ENCODE measurements at regions not wholly inside any gene's neighbourhood (a gene's known extent, or its start where the extent isn't known, plus 50 kb on each side); places are given as distances from the start of the nearest gene placed in this dataset.

DNA sequence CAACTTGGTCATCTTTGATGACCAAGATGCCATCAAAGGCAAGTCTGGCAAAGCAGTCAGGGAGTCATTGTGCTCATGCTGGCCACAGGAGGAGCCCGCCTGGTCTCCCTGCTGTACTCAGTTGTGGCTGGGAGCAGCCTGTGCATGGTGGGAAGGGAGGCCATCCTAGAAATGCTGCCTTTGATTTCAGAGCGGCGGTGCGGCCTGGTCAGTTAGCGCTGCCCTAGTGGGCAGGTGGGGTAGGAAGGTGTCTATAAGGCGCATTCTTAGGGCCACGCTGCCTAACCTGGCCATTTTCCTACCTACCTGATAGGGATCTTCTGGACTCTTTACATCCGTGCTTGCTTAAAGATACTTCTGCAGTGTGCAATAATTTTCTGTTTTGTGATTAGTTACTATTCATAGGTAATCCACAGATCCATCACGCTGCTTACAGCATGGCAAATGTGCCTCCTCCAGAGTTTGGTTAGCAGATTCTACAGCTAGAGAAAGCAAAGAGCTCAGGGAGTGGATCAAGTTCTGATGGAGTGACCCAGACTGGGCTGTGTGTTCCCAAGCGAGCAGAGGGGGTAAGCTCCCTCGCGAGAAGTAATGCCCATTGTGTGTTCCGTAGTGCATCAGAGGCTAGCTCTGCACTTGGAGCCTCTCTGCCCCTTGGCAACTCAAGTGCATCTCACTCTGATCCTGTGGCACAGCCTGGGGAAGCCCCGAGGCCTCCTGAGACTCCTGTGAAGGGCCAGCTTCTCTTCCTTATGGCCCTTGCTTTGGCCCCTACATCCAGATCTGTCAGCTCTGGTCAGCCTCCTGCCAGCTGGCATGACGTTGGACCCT, 970.1 kb upstream of the ZNF722 start:
- TF ChIP-seq, protein P1, sequence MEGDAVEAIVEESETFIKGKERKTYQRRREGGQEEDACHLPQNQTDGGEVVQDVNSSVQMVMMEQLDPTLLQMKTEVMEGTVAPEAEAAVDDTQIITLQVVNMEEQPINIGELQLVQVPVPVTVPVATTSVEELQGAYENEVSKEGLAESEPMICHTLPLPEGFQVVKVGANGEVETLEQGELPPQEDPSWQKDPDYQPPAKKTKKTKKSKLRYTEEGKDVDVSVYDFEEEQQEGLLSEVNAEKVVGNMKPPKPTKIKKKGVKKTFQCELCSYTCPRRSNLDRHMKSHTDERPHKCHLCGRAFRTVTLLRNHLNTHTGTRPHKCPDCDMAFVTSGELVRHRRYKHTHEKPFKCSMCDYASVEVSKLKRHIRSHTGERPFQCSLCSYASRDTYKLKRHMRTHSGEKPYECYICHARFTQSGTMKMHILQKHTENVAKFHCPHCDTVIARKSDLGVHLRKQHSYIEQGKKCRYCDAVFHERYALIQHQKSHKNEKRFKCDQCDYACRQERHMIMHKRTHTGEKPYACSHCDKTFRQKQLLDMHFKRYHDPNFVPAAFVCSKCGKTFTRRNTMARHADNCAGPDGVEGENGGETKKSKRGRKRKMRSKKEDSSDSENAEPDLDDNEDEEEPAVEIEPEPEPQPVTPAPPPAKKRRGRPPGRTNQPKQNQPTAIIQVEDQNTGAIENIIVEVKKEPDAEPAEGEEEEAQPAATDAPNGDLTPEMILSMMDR (IDR thresholded peaks at IDR 0.05; ENCODE audit: extremely low read depth in 1 of 2, insufficient read depth in 1 of 2, low read depth in 1 of 2, low read length in 2 of 2), result no peak
- no peak for TF ChIP-seq FOS (IDR thresholded peaks at IDR 0.05; ENCODE audit: borderline replicate concordance, insufficient read depth, low read length)
- TF ChIP-seq POLR2AphosphoS5 (IDR thresholded peaks at IDR 0.05; ENCODE audit: insufficient read depth, low read depth, low read length), result no peak
- no peak for TF ChIP-seq MYC (IDR thresholded peaks at IDR 0.05; ENCODE audit: low read depth, low read length)
- TF ChIP-seq MAX (IDR thresholded peaks at IDR 0.05; ENCODE audit: insufficient read depth, insufficient read length), result no peak
- TF ChIP-seq EZH2 (IDR thresholded peaks at IDR 0.05; ENCODE audit: borderline replicate concordance, low read depth, low read length, severe bottlenecking), result no peak
- no peak for TF ChIP-seq POLR2A (IDR thresholded peaks at IDR 0.05; ENCODE audit: low read depth, low read length)

All from endothelial cell of umbilical vein (primary cell).